Skeletal muscle cell (primary cell): ENCODE measurements at regions not wholly inside any gene's neighbourhood (a gene's known extent, or its start where the extent isn't known, plus 50 kb on each side); places are given as distances from the start of the nearest gene placed in this dataset.

Source experiments
- DNase-seq: peaks from one replicate; pipeline ENCODE4 v3.0.0-alpha.2; 2010; ENCODE audit warnings: low read depth
- H3K4me3 ChIP-seq: 2 replicates; pipeline ENCODE4 v1.5.1; 2011; ENCODE audit warnings: low read depth, mild to moderate bottlenecking, control low read depth, low read length, moderate library complexity

- no peak for DNase-seq
- H3K4me3 ChIP-seq: no peak overlapping the region
Observed at GRCh38 chr2:38509947-38510326, 92.8 kb downstream of the HNRNPLL start.

DNA sequence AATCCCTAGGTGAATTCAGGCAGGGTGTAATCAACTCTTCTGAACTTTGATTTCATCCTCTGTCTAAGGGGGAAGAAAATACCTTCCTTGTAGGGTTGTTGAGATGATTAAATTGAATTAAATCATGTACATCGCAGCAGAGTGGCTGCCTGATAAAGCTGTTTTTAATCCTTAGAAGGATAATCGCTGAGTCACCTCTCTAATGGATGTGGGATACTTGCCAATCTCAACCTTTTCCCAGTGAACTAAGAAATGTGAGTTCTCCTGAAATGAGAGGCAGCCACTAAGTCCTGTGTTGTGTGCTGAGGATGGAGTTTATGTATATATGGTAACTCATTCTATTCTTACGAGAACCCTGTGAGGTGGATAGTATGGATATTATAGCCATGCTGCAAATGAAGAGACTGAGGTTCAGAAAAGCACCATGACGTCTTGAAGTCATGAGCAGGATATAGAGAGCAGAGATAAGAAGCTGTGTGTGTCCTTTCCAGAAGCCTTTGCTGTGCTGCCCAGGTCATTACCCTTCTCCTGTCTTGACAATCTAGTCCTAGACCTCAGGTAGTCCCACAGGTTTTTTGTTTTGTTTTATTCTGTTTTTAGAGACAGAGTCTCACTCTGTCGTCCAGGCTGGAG is 93.3 kb downstream of the HNRNPLL start:
- H3K4me3 ChIP-seq: no peak overlapping the region
- no peak for DNase-seq

- DNase-seq: no peak
- H3K4me3 ChIP-seq: no peak overlapping the region
Observed at GRCh38 chr2:38508311-38509039, 94.3 kb downstream of the HNRNPLL start.

DNA sequence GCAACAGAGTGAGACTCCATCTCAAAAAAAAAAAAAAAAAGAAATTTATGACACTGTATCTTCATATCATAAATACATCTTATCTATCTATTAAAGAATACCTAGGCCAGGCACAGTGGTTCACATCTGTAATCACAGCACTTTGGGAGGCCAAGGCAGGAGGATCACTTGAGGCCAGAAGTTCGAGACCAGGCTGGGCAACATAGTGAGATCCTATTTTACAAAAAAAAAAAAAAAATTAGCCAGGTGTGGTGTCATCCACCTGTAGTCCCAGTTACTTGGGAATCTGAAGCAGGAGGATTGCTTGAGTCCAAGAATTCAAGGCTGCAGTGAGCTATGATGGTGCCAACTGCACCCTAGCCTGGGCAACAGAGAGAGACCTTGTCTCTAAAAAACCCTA is 95.0 kb downstream of the HNRNPLL start:
- DNase-seq: no peak
- no peak overlapping the region for H3K4me3 ChIP-seq

- no peak overlapping the region for H3K4me3 ChIP-seq
- no peak for DNase-seq
Observed at GRCh38 chr2:38505779-38506178, 96.9 kb downstream of the HNRNPLL start.

DNA sequence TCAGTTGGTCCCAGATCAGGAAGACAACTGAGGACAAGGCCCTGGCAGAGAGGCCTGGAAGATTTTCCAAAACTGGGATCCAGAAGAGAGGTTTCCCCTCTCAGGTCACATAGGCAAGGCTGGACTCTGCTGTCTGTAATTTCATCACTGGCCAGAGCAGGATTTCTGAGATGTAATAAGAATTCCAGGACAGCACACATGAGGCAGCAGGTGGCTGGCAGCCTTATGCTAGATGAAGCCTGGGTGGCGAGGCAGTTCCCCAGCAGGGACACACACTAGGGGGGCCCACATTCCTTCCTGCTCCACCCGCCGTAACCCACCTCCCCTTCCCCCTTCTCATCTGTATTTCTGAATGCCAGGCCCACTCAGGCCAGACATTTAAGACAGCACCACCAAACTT is 98.6 kb downstream of the HNRNPLL start:
- DNase-seq: no peak
- H3K4me3 ChIP-seq: no peak overlapping the region

GRCh38 chr2:38502107-38502506 is 100.6 kb downstream of the HNRNPLL start:
- no peak for DNase-seq
- no peak overlapping the region for H3K4me3 ChIP-seq

DNA sequence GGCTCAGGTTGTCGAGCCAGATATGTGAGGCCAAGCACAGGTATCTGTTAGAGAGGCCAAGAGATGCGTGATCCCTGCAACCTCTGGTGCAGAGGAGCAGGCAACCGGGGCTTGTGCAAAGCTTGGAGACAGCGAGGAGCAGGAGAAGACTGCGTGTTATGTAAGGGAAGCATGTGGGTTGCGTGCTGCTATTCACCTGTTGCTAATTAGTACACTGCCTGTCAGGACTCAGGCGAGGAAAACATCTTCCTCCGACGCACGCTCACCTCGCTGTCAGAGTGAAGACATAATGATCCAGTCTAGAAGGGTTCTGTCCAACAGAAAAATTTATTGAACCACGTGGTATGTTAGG is 102.5 kb downstream of the HNRNPLL start:
- H3K4me3 ChIP-seq: no peak overlapping the region
- DNase-seq: no peak

DNA sequence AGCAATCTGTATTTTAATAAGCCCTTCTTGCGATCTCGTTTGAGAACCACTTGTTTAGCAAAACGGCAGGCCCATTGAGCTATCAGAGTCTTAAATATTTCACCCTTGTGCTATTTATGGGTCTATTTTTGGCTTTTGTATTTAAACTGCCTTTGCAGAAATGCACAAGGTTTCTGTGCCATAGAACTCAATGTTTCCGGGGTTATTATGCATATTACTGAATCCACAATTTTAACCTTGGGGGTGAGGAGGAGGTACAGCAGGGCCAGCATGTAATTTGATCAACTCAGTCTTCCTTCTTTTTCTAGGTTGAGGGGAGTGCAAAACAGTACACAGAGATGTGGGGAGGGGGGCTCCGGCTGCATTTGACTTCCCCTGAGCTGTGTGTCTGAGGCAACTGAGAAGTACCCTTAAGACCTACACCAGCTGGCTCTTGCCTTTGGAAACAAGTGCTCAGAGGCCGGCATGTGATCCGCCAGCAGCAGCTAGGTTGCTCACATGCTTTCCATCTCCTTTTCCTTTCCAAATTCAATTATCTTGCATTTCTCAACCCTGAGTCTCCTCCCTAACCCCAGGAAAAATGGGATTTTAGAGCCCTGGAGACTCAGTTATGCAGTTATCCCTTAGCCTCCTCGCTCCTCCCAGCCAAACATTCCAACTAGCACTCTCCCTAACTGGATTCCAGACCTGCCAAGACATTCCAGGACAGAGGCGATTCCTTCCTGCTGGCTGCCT is 103.0 kb downstream of the HNRNPLL start:
- H3K4me3 ChIP-seq: no peak overlapping the region

GRCh38 chr2:38498045-38498481 is 104.7 kb downstream of the HNRNPLL start:
- H3K4me3 ChIP-seq: no peak overlapping the region
- DNase-seq: no peak

More for the DNA sequence above, 103.0 kb downstream of the HNRNPLL start:
- no peak for DNase-seq

DNA sequence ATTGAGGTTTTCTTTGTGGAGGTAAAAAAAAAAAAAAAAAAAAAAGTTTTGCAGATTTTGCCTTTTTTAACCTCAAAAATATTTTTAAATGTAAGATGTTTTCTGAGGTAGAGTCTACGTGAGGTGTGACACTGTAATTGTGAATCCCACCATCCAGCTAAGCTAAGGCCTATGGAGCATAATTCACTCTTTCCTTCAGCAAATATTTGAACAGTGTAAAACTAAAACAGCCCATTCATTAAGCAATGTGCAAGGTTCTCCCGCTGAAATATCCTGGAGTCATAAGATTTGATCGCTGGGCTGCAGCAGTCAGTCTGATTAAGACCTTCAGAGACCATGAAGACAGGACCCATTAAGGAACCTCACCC is 105.1 kb downstream of the HNRNPLL start:
- H3K4me3 ChIP-seq: no peak overlapping the region
- no peak for DNase-seq

DNA sequence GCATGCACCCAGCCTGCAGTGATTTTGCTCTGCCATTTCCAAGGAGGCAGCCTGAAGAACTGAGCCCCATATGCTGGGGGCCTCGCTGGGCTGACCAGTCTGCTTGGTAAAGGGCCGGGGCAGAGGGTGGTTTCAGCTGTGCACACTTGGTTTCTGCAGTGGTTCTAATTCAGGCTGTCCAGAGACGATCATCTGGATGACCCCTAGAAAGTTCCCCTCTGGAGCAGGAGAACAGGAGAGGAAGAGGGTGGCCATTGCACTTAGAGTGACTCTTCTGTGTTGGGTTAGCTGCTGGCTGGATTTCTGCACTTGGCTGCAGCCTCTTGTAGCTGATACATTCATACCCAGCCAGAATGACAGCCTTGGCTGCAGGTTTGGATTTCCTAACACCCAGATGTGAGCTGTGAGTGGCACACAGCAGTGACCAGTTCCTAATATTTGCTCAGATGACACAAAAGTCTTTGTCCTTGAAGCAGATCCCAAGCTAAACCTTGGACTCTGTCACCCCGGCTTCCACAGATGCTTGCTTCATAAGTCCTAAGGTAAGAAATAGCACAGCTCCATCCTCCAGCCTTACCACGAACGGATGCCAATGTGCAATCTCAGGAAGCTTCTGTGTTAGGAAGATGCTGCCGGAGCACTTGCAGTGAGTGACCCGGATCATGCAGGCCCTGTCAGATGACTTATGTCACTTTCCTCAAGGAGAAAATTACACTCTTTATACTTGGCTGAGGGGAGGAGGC is 105.6 kb downstream of the HNRNPLL start:
- H3K4me3 ChIP-seq: no peak overlapping the region
- no peak for DNase-seq

DNA sequence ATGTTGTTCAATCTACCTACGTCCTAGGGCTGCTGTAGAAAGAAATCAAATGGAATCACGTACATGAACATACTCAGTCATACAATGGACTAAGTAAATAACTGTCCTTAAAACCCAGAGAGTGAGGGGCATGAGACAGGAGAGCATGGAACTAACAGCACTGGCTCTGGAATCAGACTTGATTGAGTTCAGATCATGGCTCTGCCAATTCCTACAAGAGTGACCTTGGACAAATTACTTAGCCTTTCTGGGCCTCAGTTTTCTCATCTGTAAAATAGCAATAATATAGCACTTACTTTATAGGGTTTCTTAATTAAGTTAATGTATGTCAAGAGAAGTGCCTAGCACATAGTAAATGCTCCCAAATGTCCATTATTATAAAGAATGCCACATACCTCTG is 106.8 kb downstream of the HNRNPLL start:
- no peak overlapping the region for H3K4me3 ChIP-seq
- DNase-seq: no peak

- DNase-seq: no peak
- H3K4me3 ChIP-seq: no peak overlapping the region
Observed at GRCh38 chr2:38494394-38494793, 108.3 kb downstream of the HNRNPLL start.

DNA sequence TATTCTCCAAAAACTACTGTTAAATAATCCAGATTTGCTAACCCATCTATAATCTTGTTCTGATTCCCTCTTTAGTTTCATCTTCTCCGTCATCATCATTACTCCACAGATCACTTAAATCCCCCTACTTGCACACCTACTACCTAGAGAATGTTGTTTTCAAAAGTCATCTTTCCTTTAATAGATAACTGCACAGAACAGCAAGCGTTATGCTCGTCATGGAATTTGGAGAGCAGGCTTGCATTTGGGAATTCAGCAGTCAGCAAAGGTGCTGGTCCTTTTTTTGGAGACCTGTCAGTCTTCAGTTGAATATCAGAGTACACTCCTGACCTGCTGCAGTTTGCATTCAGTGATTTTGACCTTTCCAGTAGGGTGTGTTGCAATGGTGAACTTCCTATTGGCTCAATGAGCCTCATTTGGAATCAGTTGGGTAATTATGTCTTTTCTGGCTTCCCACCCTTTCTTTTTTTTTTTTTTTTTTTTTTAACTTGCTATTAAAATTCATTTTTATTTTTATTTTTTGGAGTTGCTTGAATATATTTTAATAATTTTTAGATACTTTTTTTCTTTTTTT is 110.6 kb downstream of the HNRNPLL start:
- no peak for DNase-seq
- H3K4me3 ChIP-seq: no peak overlapping the region

DNA sequence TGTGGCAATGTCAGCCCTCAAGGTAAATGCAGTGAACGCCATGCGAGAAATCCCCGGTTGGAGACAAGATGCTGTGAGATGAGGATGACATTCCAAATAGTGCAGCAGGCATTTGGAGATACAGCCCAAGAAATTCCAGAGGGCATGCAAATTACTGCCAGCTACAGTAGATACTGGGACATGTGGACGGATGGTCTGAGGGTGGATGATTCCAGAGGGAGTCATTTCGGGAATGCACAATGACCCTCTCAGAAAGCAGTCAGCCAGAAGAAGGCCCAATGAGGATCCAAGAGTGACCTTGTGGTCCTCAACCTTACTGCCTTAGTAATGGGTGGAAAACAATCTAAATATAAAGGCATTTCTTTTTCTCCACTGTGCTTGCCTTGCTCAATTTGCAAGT is 111.3 kb downstream of the HNRNPLL start:
- H3K4me3 ChIP-seq: no peak overlapping the region
- DNase-seq: no peak

GRCh38 chr2:38489846-38490245 is 112.8 kb upstream of the ATL2 start:
- no peak overlapping the region for H3K4me3 ChIP-seq
- no peak for DNase-seq

GRCh38 chr2:38487852-38488251 is 110.8 kb upstream of the ATL2 start:
- no peak for DNase-seq
- no peak overlapping the region for H3K4me3 ChIP-seq

GRCh38 chr2:38486213-38487026 is 109.3 kb upstream of the ATL2 start:
- no peak overlapping the region for H3K4me3 ChIP-seq
- no peak for DNase-seq
